ENCODE measurements at regions not wholly inside any gene's neighbourhood (a gene's known extent, or its start where the extent isn't known, plus 50 kb on each side); places are given as distances from the start of the nearest gene placed in this dataset.

DNA sequence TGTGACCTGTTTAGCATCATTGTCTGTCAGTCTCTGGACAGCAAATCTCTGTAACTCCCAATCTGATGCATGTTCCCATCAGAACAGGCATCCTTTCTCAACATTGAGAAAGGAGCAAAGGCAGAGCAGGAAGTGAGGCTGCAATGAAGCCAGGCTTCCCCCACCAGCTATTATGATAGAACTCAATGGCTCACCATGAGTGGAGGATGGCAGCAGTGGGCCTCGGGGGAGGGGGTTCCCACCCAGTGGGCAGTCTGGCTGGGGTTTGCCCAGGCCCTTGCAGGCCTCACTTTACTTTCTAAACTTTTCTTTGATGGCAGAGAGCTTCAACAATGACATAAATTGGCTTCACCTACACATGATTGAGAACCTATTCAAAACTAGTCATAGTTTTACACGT, 240.6 kb upstream of the CXCR4 start:
- H3K27ac Mint-ChIP-seq: no peak overlapping the region
- no CpG with 5 or more reads among the region's 2 CpGs for WGBS (ENCODE audit: insufficient coverage)
- no peaks in the 10 kb centered on the region for H3K36me3 Mint-ChIP-seq
- H3K4me1 Mint-ChIP-seq: peaks cover 3% of the 10 kb centered on the region
- H3K4me1 ChIP-seq (ENCODE audit: control insufficient read depth in 1 of 2, insufficient read depth in 2 of 2, low read length in 2 of 2): no peaks in the 10 kb centered on the region
- intact Hi-C loops (cut with micrococcal nuclease): no loop called here
- H4K20me1 ChIP-seq (ENCODE audit: insufficient read depth, low read length): no peaks in the 10 kb centered on the region
- H3K4me2 ChIP-seq (replicated peaks; ENCODE audit: extremely low read depth, low read length, poor library complexity, severe bottlenecking): no peak overlapping the region
- H3K36me3 ChIP-seq (replicated peaks in 1 of 2; ENCODE audit: control insufficient read depth in 1 of 2, insufficient read depth in 2 of 2, low read length in 2 of 2): no peaks in the 10 kb centered on the region
- H3K9me3 ChIP-seq (replicated peaks in 1 of 2; ENCODE audit: control insufficient read depth in 1 of 2, insufficient read depth in 1 of 2, low read length in 2 of 2): no peaks in the 10 kb centered on the region
- no peak overlapping the region for H3K4me3 ChIP-seq (replicated peaks in 1 of 3; ENCODE audit: low read depth in 2 of 3, low read length in 3 of 3)
- H3K79me2 ChIP-seq (ENCODE audit: insufficient read depth, low read length): no peaks in the 10 kb centered on the region
- no peaks in the 10 kb centered on the region for H3K27me3 ChIP-seq (ENCODE audit: control insufficient read depth in 2 of 2, insufficient read depth in 2 of 2, low read length in 2 of 2)
- no peak overlapping the region for H3K9ac ChIP-seq (ENCODE audit: insufficient read depth, low read length, poor library complexity, severe bottlenecking)
- H3K4me3 Mint-ChIP-seq: no peak overlapping the region
- no peak for DNase-seq
- no peak overlapping the region for H2AFZ ChIP-seq (ENCODE audit: insufficient read depth, low read depth, low read length, poor library complexity, severe bottlenecking)
- H3K9me3 Mint-ChIP-seq: no peaks in the 10 kb centered on the region
- TF ChIP-seq, protein P1, sequence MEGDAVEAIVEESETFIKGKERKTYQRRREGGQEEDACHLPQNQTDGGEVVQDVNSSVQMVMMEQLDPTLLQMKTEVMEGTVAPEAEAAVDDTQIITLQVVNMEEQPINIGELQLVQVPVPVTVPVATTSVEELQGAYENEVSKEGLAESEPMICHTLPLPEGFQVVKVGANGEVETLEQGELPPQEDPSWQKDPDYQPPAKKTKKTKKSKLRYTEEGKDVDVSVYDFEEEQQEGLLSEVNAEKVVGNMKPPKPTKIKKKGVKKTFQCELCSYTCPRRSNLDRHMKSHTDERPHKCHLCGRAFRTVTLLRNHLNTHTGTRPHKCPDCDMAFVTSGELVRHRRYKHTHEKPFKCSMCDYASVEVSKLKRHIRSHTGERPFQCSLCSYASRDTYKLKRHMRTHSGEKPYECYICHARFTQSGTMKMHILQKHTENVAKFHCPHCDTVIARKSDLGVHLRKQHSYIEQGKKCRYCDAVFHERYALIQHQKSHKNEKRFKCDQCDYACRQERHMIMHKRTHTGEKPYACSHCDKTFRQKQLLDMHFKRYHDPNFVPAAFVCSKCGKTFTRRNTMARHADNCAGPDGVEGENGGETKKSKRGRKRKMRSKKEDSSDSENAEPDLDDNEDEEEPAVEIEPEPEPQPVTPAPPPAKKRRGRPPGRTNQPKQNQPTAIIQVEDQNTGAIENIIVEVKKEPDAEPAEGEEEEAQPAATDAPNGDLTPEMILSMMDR (IDR thresholded peaks at IDR 0.05): no peak
- peaks cover 0 to 2% (median 0%) of the 10 kb centered on the region in 3 donors for H3K27me3 Mint-ChIP-seq (ENCODE audit: low read depth in 3 of 3)
- no peak overlapping the region for H3K27ac ChIP-seq (ENCODE audit: low read depth in 1 of 2, low read length in 2 of 2)

DNA sequence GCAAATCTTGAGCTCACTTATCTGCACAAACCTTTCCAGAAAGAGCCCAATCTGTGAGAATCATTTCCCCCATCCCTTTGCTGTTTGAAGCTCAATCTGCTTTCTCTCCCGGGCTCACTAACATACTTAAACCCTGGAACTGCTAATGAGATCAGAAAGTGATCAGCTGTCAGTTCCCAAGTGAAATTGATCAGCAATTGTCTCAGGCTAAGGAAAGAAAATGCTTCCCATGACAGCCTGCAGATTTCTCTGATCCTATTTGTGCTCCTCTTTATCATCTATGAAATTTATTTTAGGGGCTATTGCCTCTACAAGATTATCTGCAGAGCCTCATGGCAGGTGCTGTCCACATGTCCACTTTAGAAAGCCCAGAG, 239.0 kb upstream of the CXCR4 start:
- H3K4me3 ChIP-seq (replicated peaks in 1 of 3; ENCODE audit: low read depth in 2 of 3, low read length in 3 of 3): no peak overlapping the region
- peaks cover 0 to 2% (median 0%) of the 10 kb centered on the region in 3 donors for H3K27me3 Mint-ChIP-seq (ENCODE audit: low read depth in 3 of 3)
- no peak overlapping the region for H3K4me3 Mint-ChIP-seq
- no peaks in the 10 kb centered on the region for H3K79me2 ChIP-seq (ENCODE audit: insufficient read depth, low read length)
- no peaks in the 10 kb centered on the region for H3K36me3 Mint-ChIP-seq
- no peak for DNase-seq
- no peak overlapping the region for H3K27ac Mint-ChIP-seq
- no peaks in the 10 kb centered on the region for H3K27me3 ChIP-seq (ENCODE audit: control insufficient read depth in 2 of 2, insufficient read depth in 2 of 2, low read length in 2 of 2)
- 100% methylated on average over 1 of the region's 1 CpG for WGBS (ENCODE audit: insufficient coverage)
- peaks cover 3% of the 10 kb centered on the region for H3K4me1 Mint-ChIP-seq
- H3K27ac ChIP-seq (ENCODE audit: low read depth in 1 of 2, low read length in 2 of 2): no peak overlapping the region
- H3K36me3 ChIP-seq (replicated peaks in 1 of 2; ENCODE audit: control insufficient read depth in 1 of 2, insufficient read depth in 2 of 2, low read length in 2 of 2): no peaks in the 10 kb centered on the region
- no peak overlapping the region for H3K4me2 ChIP-seq (replicated peaks; ENCODE audit: extremely low read depth, low read length, poor library complexity, severe bottlenecking)
- no peaks in the 10 kb centered on the region for H3K9me3 ChIP-seq (replicated peaks in 1 of 2; ENCODE audit: control insufficient read depth in 1 of 2, insufficient read depth in 1 of 2, low read length in 2 of 2)
- H3K9me3 Mint-ChIP-seq: no peaks in the 10 kb centered on the region
- intact Hi-C loops (cut with micrococcal nuclease): no loop called here
- TF ChIP-seq, protein P1 (IDR thresholded peaks at IDR 0.05): no peak
- H3K4me1 ChIP-seq (ENCODE audit: control insufficient read depth in 1 of 2, insufficient read depth in 2 of 2, low read length in 2 of 2): no peaks in the 10 kb centered on the region
- H3K9ac ChIP-seq (ENCODE audit: insufficient read depth, low read length, poor library complexity, severe bottlenecking): no peak overlapping the region
- H4K20me1 ChIP-seq (ENCODE audit: insufficient read depth, low read length): no peaks in the 10 kb centered on the region
- no peak overlapping the region for H2AFZ ChIP-seq (ENCODE audit: insufficient read depth, low read depth, low read length, poor library complexity, severe bottlenecking)
